ENCODE measurements at regions not wholly inside any gene's neighbourhood (a gene's known extent, or its start where the extent isn't known, plus 50 kb on each side); places are given as distances from the start of the nearest gene placed in this dataset.
"Not testable (repeated sequence)": the region's sequence is repeated elsewhere in the genome, so short reads cannot be mapped to it uniquely, and the experiment has no call there.

DNA sequence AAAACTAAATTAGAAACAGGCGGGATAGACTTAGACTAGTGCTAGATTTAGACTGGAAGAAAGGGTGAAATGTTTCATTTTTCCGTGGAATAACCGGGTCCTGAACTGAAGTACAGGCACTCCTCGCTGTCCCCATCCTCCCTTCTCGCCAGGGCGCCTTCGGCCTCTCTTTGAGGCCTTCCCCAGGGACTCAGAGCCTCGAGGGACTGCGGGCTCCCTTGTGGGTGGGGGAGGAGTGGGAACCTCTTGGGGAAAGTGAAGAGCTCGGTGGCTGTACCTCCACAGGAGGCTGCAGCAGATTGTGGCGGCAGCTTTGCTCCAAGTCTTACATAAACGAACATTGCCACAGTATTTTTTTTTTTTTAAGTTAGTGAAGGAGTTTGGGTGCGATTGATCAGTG lies 1988.8 kb upstream of the FLRT2 start:
- DNase-seq (ENCODE audit: low read depth in 2 of 2), result no peak

GRCh38 chr14:83548061-83548839 lies 1981.7 kb upstream of the FLRT2 start:
- DNase-seq (ENCODE audit: low read depth in 2 of 2), result no peak

DNA sequence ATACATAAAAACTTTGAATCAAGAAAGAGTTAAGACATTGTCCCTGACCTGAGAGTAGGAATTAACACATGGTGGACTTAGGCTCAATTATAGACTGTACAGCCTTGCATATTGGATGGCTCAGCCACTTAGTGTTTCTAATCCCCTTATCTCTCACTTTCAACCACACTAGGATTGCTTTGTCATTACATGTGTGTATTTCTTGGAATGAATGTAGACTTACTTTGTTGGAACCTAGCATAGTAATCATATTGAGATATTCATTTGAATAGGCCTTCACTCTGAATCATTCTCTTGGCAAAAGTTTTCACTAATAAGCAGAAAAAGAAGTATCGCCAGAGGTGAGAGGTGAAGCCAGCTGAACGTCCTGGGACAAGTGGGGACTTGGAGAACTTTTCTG lies 1973.9 kb upstream of the FLRT2 start:
- no peak for DNase-seq (ENCODE audit: low read depth in 2 of 2)

DNA sequence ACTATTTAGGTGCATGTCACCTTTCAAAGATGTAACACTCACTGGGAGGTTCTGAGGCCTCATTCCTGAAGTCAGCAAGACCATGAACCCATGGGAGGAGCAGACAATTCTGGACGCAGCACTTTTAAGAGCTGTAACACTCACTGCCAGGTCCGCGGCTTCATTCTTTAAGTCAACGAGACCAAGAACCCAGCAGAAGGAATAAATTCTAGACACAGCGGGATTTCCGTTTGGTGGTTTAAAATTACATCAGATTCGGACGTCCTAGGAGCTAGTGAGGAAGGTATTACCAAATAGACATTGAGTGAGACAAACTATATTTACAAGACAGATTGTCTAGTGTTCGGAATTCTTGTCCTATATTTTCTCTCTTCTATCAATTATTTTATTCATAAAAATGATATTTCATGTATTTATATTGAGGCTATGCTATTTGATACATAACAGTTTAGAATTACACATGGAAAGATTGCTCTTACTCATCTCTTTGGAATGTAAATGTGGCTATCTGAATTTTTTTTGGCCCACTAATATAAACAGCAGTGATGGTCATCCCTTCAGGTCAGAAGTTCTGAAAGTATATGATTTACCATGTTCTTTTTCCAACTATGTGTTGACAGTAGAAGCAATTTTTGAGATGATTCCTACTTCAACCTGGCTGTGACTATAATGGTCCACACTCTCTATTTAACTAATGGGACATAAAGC lies 1973.0 kb upstream of the FLRT2 start:
- DNase-seq (ENCODE audit: low read depth in 2 of 2), result no peak

DNA sequence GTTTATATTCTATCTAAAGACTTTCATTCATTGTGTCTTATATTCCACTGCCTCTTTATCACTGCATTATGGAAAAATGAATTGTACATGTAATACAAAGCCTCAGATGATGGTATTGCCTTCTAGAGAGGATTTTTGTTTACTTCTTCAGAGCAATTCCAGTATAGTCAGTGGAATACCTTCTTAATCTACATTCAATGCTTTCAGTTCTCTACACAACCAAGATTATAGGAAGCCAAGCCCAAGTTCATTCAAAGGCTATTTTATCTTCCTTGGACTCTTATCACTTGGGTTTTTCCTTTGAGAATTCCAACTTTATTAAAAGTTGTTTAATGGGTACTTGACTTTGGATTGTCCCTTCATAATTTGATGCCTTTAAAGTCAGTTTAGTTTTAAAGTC lies 1971.0 kb upstream of the FLRT2 start:
- no peak for DNase-seq (ENCODE audit: low read depth in 2 of 2)

- DNase-seq (ENCODE audit: low read depth in 2 of 2), result no peak
These were observed 1970.2 kb upstream of the FLRT2 start for GRCh38 chr14:83559721-83560120.

- no peak for DNase-seq (ENCODE audit: low read depth in 2 of 2)
These were observed 1968.7 kb upstream of the FLRT2 start for GRCh38 chr14:83561261-83561660.

GRCh38 chr14:83566567-83566966 lies 1963.4 kb upstream of the FLRT2 start:
- DNase-seq (ENCODE audit: low read depth in 2 of 2), result no peak

- no peak for DNase-seq (ENCODE audit: low read depth in 2 of 2)
These were observed 1961.8 kb upstream of the FLRT2 start for GRCh38 chr14:83568141-83568540.

DNA sequence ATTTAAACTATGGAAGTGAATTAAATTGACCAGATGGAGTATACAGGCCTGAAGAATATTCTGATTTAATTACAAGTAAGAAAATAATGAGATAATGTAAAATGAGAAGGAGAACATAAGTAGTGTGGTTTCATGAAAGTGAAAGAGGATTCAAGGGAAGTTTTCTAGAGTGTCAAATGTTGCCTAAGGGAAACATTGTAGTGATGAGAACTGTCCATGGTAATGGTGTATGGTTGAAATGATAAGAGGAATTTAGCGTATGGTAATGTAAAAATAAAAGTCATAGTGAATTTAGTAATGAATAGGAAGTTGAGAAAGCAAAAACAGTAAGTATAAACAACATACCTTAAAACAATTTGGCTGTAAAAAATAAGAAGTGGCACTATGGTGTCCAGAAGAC lies 1954.6 kb upstream of the FLRT2 start:
- no peak for DNase-seq (ENCODE audit: low read depth in 2 of 2)

GRCh38 chr14:83583201-83583600 lies 1946.7 kb upstream of the FLRT2 start:
- no peak for DNase-seq (ENCODE audit: low read depth in 2 of 2)

DNA sequence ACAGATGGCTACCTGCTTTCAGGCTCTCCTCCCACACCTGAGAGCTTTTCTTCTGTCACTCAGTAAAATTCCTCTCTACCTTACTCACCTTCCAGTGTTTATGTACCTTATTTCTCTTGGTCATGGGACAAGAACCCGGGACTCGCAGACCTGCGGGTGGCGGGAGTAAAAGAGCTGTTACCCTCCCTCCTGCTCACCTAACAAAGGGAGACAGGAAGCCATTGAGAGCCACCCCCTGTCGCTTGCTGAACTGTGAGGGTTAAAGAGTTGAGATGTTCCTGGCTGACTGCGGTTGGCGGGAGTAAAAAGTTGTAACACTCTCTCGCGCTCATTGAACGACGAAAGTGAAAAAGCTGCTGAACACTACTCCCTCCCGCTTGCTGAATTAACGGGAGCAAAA lies 1935.1 kb upstream of the FLRT2 start:
- DNase-seq (ENCODE audit: low read depth in 2 of 2), result no peak

DNA sequence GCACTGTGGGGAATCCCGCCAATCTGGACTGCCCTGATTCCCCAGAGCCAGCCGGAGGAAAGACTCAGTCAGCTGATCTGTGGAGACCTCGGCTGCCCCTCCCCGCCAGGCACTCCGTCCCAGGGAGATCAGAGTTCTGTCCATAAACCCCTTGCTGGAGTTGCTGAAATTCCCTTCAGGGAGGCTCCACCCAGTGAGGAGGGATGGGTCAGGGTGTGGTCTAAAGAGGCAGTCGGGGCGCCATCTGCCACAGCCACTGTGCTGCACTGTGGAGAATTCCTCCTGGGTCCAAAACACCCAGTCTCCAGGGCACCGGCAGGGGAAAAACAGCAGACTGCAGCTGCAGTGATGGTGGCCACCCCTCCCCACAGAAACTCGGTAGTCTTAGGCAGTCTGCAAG lies 1922.3 kb upstream of the FLRT2 start:
- no peak for DNase-seq (ENCODE audit: low read depth in 2 of 2)

- DNase-seq (ENCODE audit: low read depth in 2 of 2), result no peak
These were observed 1918.5 kb upstream of the FLRT2 start for GRCh38 chr14:83611491-83611890.

- no peak for DNase-seq (ENCODE audit: low read depth in 2 of 2)
These were observed 1918.0 kb upstream of the FLRT2 start for GRCh38 chr14:83611906-83612390.

DNA sequence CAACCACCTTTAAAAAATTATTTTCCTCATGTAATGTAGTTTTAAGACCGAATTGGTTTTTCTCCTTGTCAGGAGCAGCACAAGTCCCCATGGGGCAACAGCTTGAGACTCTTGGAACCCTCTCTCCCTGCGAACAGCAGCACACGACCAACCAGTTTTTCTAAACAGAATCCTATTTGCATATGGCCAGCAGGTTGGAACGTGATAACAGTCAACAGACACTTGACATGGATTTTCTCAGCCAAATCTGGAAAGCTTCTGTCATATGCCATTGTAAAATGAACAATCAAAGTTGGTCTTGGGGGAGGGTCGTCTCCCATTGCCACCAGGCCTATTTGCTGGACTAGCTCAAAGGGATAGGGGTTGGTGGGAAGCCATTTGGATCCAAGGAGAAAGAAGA lies 1915.0 kb upstream of the FLRT2 start:
- no peak for DNase-seq (ENCODE audit: low read depth in 2 of 2)

GRCh38 chr14:83624541-83624940 lies 1905.4 kb upstream of the FLRT2 start:
- no peak for DNase-seq (ENCODE audit: low read depth in 2 of 2)

GRCh38 chr14:83632375-83632774 lies 1897.6 kb upstream of the FLRT2 start:
- no peak for DNase-seq (ENCODE audit: low read depth in 2 of 2)

- no peak for DNase-seq (ENCODE audit: low read depth in 2 of 2)
These were observed 1891.0 kb upstream of the FLRT2 start for GRCh38 chr14:83638748-83639504.

DNA sequence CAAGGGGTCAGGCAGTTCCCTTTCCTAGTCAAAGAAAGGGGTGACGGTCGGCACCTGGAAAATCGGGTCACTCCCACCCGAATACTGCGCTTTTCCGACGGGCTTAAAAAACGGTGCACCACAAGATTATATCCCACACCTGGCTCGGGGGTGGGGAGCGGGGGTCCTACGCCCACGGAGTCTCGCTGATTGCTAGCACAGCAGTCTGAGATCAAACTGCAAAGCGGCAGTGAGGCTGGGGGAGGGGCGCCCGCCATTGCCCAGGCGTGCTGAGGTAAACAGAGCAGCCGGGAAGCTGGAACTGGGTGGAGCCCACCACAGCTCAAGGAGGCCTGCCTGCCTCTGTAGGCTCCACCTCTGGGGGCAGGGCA lies 1890.5 kb upstream of the FLRT2 start:
- DNase-seq (ENCODE audit: low read depth in 2 of 2), result not testable (repeated sequence)

DNA sequence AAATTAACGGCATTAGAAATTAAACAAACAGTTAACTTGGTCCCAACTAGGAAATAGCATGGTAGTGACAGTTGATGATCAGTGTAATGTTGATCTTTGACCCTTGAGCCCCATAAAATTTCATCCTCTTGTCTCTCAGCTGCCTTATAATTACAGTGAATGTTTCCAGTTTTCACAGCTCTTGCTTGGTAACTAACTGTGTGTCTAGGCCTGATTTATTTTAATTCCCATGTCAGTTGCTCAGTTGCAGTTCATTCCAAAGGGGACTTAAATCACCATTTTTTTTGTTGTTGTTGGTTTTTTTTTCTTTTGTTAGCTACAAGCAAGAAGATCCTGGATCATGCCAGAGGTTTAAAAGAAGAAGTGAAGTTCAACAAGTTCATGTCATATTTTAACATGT lies 1883.7 kb upstream of the FLRT2 start:
- no peak for DNase-seq (ENCODE audit: low read depth in 2 of 2)

- DNase-seq (ENCODE audit: low read depth in 2 of 2), result no peak
These were observed 1869.3 kb upstream of the FLRT2 start for GRCh38 chr14:83660597-83660996.

- no peak for DNase-seq (ENCODE audit: low read depth in 2 of 2)
These were observed 1865.6 kb upstream of the FLRT2 start for GRCh38 chr14:83664389-83664788.
